C1 segment of cervical spinal cord (tissue), 14 donors: ENCODE measurements at regions not wholly inside any gene's neighbourhood (a gene's known extent, or its start where the extent isn't known, plus 50 kb on each side); places are given as distances from the start of the nearest gene placed in this dataset.
"Not testable (repeated sequence)": the region's sequence is repeated elsewhere in the genome, so short reads cannot be mapped to it uniquely, and the experiment has no call there.

Experiments used
- DNase-seq, 14 donors: peaks; one replicate each; lab custom pipeline; 2025; lab: John Stamatoyannopoulos, UW

- DNase-seq: not testable (repeated sequence)
These were observed 54.3 kb downstream of the RNU1-4 start for GRCh38 chr1:16794609-16795008.

DNA sequence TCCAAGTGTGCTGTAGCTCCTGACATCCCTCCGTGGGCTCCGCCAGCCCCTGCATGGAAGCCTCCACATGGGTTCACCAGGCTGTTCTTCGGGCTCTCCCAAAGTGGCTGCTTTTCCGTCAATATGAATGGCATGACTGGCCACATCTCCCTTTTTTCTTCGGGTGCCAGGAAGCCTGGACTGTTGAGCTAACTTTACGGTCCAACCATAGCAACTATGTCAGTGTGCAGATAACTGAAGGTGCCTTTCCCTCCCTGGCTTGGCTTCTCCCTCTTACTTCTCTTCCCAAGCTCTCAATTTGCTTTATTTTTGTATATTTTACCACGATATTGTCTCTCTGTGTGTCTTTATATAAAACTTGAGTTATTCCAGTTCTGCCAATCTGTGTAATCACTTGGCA lies 54.8 kb downstream of the RNU1-4 start:
- DNase-seq: not testable (repeated sequence)

GRCh38 chr1:16796179-16796578 lies 55.9 kb downstream of the RNU1-4 start:
- not testable (repeated sequence) for DNase-seq

- peak in 2 of 14 donors; percentile 2 to 38 for DNase-seq
These were observed 56.3 kb downstream of the RNU1-4 start for GRCh38 chr1:16796625-16797046.

DNA sequence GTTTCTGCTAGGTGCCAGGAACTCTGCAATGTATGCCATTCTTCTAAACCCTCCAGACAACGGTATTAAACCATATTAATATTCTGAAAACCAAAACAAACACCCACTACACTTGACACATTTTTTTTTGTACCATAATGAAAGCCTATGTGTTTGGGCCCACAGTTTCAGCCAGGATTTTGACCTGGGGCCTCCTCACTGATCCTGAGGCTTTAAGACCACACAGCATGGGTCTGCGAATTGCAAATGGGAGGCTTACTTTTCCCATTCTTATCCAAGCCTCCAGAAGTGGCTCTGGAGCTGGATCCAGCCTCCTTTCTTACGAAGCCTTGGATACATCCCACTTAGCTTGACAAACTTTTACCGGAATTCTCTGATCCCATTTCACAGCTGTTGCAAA lies 56.7 kb downstream of the RNU1-4 start:
- DNase-seq: not testable (repeated sequence)

DNA sequence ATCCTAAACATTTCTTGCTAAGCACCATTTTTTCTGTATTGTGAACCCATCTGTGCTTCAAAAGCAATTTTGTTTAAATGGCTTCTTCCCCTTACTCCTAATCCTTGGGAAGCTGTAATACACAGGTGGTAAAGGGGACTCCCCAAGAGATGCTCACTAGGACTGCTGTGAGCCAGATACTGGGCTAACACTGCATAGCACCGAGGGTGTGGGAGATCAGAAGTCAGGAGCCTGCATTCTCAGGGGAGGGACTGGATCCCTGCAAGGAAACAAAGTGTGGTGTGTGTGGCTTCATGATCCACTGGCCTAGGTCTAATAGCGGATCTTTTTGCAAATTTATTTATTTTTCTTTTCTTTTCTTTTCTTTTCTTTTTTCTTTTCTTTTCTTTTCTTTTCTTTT lies 57.7 kb downstream of the RNU1-4 start:
- not testable (repeated sequence) for DNase-seq
